GM12891 (cell line): ENCODE measurements at regions not wholly inside any gene's neighbourhood (a gene's known extent, or its start where the extent isn't known, plus 50 kb on each side); places are given as distances from the start of the nearest gene placed in this dataset.

Source experiments
- POLR2A ChIP-seq: IDR thresholded peaks from 2 replicates; pipeline ENCODE4 v1.6.1; 2011; ENCODE audit warnings: low read depth, low read length, control low read depth
- POLR2AphosphoS5 ChIP-seq: IDR thresholded peaks from 2 replicates; pipeline ENCODE4 v1.6.1; 2011; ENCODE audit warnings: low read depth, low read length, control low read depth
- POU2F2 ChIP-seq: IDR thresholded peaks from 2 replicates; pipeline ENCODE4 v1.6.1; 2011; ENCODE audit warnings: low read depth, mild to moderate bottlenecking, control low read depth, low read length, moderate library complexity
- TAF1 ChIP-seq: IDR thresholded peaks from 2 replicates; pipeline ENCODE4 v1.6.1; 2011; ENCODE audit warnings: low read depth, low read length, control low read depth

- TF ChIP-seq POLR2A (no peak), POLR2AphosphoS5 (no peak), POU2F2 (no peak), TAF1 (no peak)
Measured at GRCh38 chr10:43728425-43728824, 79.7 kb upstream of the ZNF32 start.
